ENCODE measurements at regions not wholly inside any gene's neighbourhood (a gene's known extent, or its start where the extent isn't known, plus 50 kb on each side); places are given as distances from the start of the nearest gene placed in this dataset.

GRCh38 chr2:196421880-196422279 is 217.6 kb upstream of the CCDC150 start:
- TF ChIP-seq CTCF (IDR thresholded peaks at IDR 0.05) (no peak), EZH2phosphoT487 (IDR thresholded peaks at IDR 0.05) (no peak)
